GM12878 (cell line): ENCODE measurements at regions not wholly inside any gene's neighbourhood (a gene's known extent, or its start where the extent isn't known, plus 50 kb on each side); places are given as distances from the start of the nearest gene placed in this dataset.

ENCODE experiments used
- ATAC-seq: fragments of 200-7000 bp; cut with Tn5 transposase; 3 replicates; pipeline ENCODE4 v1.9.1; 2020; ENCODE audit warnings: mild to moderate bottlenecking, moderate library complexity
- BruUV-seq: library from RNA; stranded (reverse); fragments of 400-500 nt; replicated peaks from 2 replicates; lab custom pipeline; 2021; lab: Mats Ljungman, UMichigan
- CTCF ChIA-PET: fragments of 300-600 bp; sonication (Branson Sonifier 250); formaldehyde crosslinking; extraction: SDS; loops from one replicate; lab custom pipeline; 2021; ENCODE audit warnings: inconsistent platforms; lab: Yijun Ruan, JAX
- POLR2A ChIA-PET: fragments of 350-600 bp; formaldehyde crosslinking; extraction: SDS; loops from one replicate; lab custom pipeline; 2021; ENCODE audit warnings: inconsistent platforms; lab: Charles Lee
- RAD21 ChIA-PET: fragments of 300-600 bp; sonication (Branson Sonifier 250); formaldehyde crosslinking; loops from one replicate; lab custom pipeline; 2023; ENCODE audit warnings: antibody characterized with exemption; ENCODE audit not compliant: unreplicated experiment; lab: Charles Lee
- SMC1A ChIA-PET: fragments of 300-600 bp; sonication (Branson Sonifier 250); formaldehyde crosslinking; loops from one replicate; lab custom pipeline; 2023; ENCODE audit not compliant: unreplicated experiment, uncharacterized antibody; lab: Charles Lee
- DNase-seq: peaks from one replicate; pipeline ENCODE4 v3.0.0-alpha.2; 2011; ENCODE audit warnings: low read depth, low spot score
- FAIRE-seq: peaks from 3 replicates; lab custom pipeline; 2011; peaks lifted over from hg19 to GRCh38; lab: Jason Lieb, UNC
- H2AFZ ChIP-seq: 2 replicates; pipeline ENCODE4 v1.6.0; 2011; ENCODE audit warnings: low read depth, low read length, control low read depth; ENCODE audit not compliant: control insufficient read depth
- H3K27ac ChIP-seq: 2 replicates; pipeline ENCODE4 v1.5.1; 2011; ENCODE audit warnings: control low read depth; ENCODE audit not compliant: control insufficient read depth, insufficient read depth
- H3K27me3 ChIP-seq, 2 experiments: replicated peaks in 1 of 2; 2 replicates each; pipeline versions ENCODE4 v1.6.0 to v1.6.1; 2011; ENCODE audit warnings: low read length in 1 of 2; ENCODE audit not compliant: control insufficient read depth in 2 of 2, insufficient read depth in 2 of 2
- H3K36me3 ChIP-seq, 2 experiments: 2 replicates each; pipeline ENCODE4 v1.5.1; 2011; ENCODE audit warnings: low read length in 1 of 2; ENCODE audit not compliant: control insufficient read depth in 2 of 2, insufficient read depth in 2 of 2
- H3K4me1 ChIP-seq: 2 replicates; pipeline ENCODE4 v1.6.1; 2011; ENCODE audit warnings: mild to moderate bottlenecking, low read length, moderate library complexity, mixed read lengths; ENCODE audit not compliant: control insufficient read depth, insufficient read depth
- H3K4me2 ChIP-seq: 2 replicates; pipeline ENCODE4 v1.6.0; 2011; ENCODE audit warnings: control low read depth; ENCODE audit not compliant: control insufficient read depth, insufficient read depth
- H3K4me3 ChIP-seq: fragments of 200-600 bp; sonication (generic); 2 replicates; pipeline ENCODE4 v1.5.1; 2016
- H3K79me2 ChIP-seq: 2 replicates; pipeline ENCODE4 v1.6.0; 2011; ENCODE audit warnings: low read length; ENCODE audit not compliant: control insufficient read depth, insufficient read depth
- H3K9ac ChIP-seq: 2 replicates; pipeline ENCODE4 v1.8.0; 2011; ENCODE audit warnings: low read length, control low read depth, mixed read lengths; ENCODE audit not compliant: control insufficient read depth, insufficient read depth
- H3K9me3 ChIP-seq: replicated peaks from 3 replicates; pipeline ENCODE4 v1.5.1; 2011; ENCODE audit warnings: mild to moderate bottlenecking, low read length; ENCODE audit not compliant: control insufficient read depth, insufficient read depth
- H4K20me1 ChIP-seq: 2 replicates; pipeline ENCODE4 v1.6.0; 2011; ENCODE audit not compliant: control insufficient read depth, insufficient read depth
- ATF7 ChIP-seq: fragments of 450-650 bp; IDR thresholded peaks from 2 replicates; pipeline ENCODE4 v1.6.1; 2016; ENCODE audit warnings: low read depth, mild to moderate bottlenecking
- CBFB ChIP-seq: IDR thresholded peaks from 2 replicates; pipeline ENCODE4 v1.6.1; 2016; ENCODE audit warnings: antibody characterized with exemption, low read depth
- EGR1 ChIP-seq, 2 experiments: IDR thresholded peaks; 1 replicate in 1 of 2; 2 replicates in 1 of 2; pipeline ENCODE4 v1.6.1; 2011 to 2012; ENCODE audit warnings: low read depth in 2 of 2, low read length in 2 of 2, borderline replicate concordance in 1 of 2, mild to moderate bottlenecking in 1 of 2, moderate library complexity in 1 of 2
- FOS ChIP-seq: IDR thresholded peaks from 3 replicates; pipeline ENCODE4 v1.6.1; 2011; ENCODE audit warnings: borderline replicate concordance; ENCODE audit not compliant: insufficient read length; ENCODE audit errors: extremely low read depth
- GATAD2B ChIP-seq: fragments of 450-650 bp; conservative IDR thresholded peaks from 2 replicates; pipeline ENCODE4 v1.6.1; 2017; ENCODE audit warnings: low read depth, mild to moderate bottlenecking, moderate library complexity
- HCFC1 ChIP-seq: fragments of 150-350 bp; IDR thresholded peaks from 2 replicates; pipeline ENCODE4 v1.6.1; 2014; ENCODE audit warnings: low read length
- JUNB ChIP-seq: IDR thresholded peaks from 2 replicates; pipeline ENCODE4 v1.6.1; 2016; ENCODE audit warnings: antibody characterized with exemption, mild to moderate bottlenecking
- NBN ChIP-seq: fragments of 450-650 bp; IDR thresholded peaks from 2 replicates; pipeline ENCODE4 v1.6.1; 2016
- NFYA ChIP-seq: IDR thresholded peaks from 2 replicates; pipeline ENCODE4 v1.6.1; 2011; ENCODE audit warnings: low read depth, mild to moderate bottlenecking, low read length, improper control_type of control experiment, borderline replicate concordance
- SREBF1 ChIP-seq: IDR thresholded peaks from 2 replicates; pipeline ENCODE4 v1.6.1; 2012; ENCODE audit warnings: mild to moderate bottlenecking, low read length
- WGBS: methylation state at CpG from one replicate; pipeline ENCODE4 v1.1.6; 2016; ENCODE audit warnings: low lambda C conversion rate; ENCODE audit not compliant: insufficient replicate concordance, insufficient coverage; ENCODE audit errors: missing lambda C conversion rate; 5-methylcytosine and 5-hydroxymethylcytosine counted together
- in situ Hi-C: fragments of 300-500 bp; cut with MboI; formaldehyde crosslinking; loops from 9 replicates; pipeline ENCODE4 v1.14.3; 2018; ENCODE audit warnings: mixed read lengths
- intact Hi-C: fragments of 100-400 bp; cut with micrococcal nuclease; formaldehyde crosslinking; loops from one replicate; pipeline ENCODE4 v1.14.2; 2022; ENCODE audit not compliant: unreplicated experiment
- TF ChIP-seq, protein P1 (sequence below): fragments of 450-650 bp; IDR thresholded peaks from 2 replicates; pipeline ENCODE4 v1.6.1; 2017; ENCODE audit warnings: mild to moderate bottlenecking, moderate library complexity
- TF ChIP-seq, protein P2 (sequence below): IDR thresholded peaks from 2 replicates; pipeline ENCODE4 v1.6.1; 2012; ENCODE audit warnings: low read depth, low read length, improper control_type of control experiment
- TF ChIP-seq, protein P3 (sequence below): fragments of 450-650 bp; IDR thresholded peaks from 2 replicates; pipeline ENCODE4 v1.6.1; 2017; ENCODE audit warnings: borderline replicate concordance

DNA sequence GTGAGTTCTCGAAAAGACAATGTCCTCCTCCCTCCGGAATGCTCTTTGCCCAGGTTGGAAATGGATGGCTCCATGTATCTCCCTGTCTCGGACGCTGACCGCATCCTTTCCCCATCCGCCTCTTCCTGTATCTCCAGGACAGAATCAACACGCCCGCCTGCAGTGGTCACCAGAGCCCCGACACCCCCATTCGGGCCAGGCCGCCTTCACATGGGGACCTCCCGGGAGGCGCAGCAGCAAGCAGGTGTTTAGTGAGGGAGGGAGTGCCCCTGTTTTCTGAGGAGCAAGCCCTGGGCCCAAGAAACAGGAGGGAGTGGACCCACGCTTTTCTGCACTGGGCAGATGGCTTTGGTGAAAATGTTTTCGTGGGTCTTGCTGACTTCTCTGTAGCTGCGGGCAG lies 83.5 kb upstream of the TTC34 start:
- Histone ChIP-seq H2AFZ (no peak overlapping the region), H3K36me3 (no peaks in the 10 kb centered on the region), H3K4me1 (no peaks in the 10 kb centered on the region), H3K27me3 (no peaks in the 10 kb centered on the region), H3K4me2 (no peak overlapping the region), H3K4me3 (no peak overlapping the region), H3K9ac (no peak overlapping the region), H3K9me3 (no peaks in the 10 kb centered on the region; the same call in 2 of the 3 replicates), H3K79me2 (no peaks in the 10 kb centered on the region), H4K20me1 (no peaks in the 10 kb centered on the region), H3K27ac (no peak overlapping the region)
- WGBS: 53% methylated on average over 16 of the region's 16 CpGs
- no peak for TF ChIP-seq CBFB
- no peak for TF ChIP-seq HCFC1
- BruUV-seq: no TSS peak
- ChIA-PET POLR2A (no interaction called here), RAD21 (no interaction called here), SMC1A (no interaction called here), CTCF (no interaction called here)
- no peak for ATAC-seq
- DNase-seq: no peak
- in situ Hi-C loops (no loop called here), intact Hi-C loops (no loop called here)
- no peak for FAIRE-seq

DNA sequence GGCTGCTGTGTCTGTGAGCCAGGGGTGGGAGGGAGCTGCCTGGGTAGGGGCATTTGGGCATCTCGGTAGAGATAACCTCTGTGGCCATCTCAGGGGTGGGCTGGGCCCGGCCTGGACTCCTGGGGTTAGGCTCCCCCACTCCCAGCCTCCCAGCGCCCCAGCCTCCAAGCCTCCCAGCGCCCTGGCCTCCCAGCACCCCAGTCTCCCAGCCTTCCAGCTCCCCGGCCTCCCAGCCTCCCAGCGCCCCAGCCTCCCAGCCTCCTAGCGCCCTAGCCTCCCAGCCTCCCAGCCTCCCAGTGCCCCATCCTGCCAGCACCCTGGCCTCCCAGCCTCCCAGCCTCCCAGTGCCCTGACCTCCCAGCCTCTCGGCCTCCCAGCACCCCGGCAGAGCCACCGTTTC lies 85.1 kb upstream of the TTC34 start:
- no peak for ATAC-seq
- Histone ChIP-seq H3K27ac (no peak overlapping the region), H4K20me1 (no peaks in the 10 kb centered on the region), H3K79me2 (no peaks in the 10 kb centered on the region), H3K9ac (no peak overlapping the region), H3K27me3 (no peaks in the 10 kb centered on the region), H3K9me3 (no peaks in the 10 kb centered on the region; the same call in 2 of the 3 replicates), H3K4me2 (no peak overlapping the region), H2AFZ (no peak overlapping the region), H3K4me1 (no peaks in the 10 kb centered on the region), H3K4me3 (no peak overlapping the region), H3K36me3 (no peaks in the 10 kb centered on the region)
- BruUV-seq: no TSS peak
- 19% methylated on average over 9 of the region's 10 CpGs for WGBS
- in situ Hi-C loops (no loop called here), intact Hi-C loops (no loop called here)
- no peak for FAIRE-seq
- DNase-seq: no peak
- RAD21 ChIA-PET: no interaction called here
- CTCF ChIA-PET: no interaction called here
- SMC1A ChIA-PET: no interaction called here
- POLR2A ChIA-PET: no interaction called here
- TF ChIP-seq GATAD2B: no peak
- TF ChIP-seq SREBF1: no peak
- TF ChIP-seq, protein P1, sequence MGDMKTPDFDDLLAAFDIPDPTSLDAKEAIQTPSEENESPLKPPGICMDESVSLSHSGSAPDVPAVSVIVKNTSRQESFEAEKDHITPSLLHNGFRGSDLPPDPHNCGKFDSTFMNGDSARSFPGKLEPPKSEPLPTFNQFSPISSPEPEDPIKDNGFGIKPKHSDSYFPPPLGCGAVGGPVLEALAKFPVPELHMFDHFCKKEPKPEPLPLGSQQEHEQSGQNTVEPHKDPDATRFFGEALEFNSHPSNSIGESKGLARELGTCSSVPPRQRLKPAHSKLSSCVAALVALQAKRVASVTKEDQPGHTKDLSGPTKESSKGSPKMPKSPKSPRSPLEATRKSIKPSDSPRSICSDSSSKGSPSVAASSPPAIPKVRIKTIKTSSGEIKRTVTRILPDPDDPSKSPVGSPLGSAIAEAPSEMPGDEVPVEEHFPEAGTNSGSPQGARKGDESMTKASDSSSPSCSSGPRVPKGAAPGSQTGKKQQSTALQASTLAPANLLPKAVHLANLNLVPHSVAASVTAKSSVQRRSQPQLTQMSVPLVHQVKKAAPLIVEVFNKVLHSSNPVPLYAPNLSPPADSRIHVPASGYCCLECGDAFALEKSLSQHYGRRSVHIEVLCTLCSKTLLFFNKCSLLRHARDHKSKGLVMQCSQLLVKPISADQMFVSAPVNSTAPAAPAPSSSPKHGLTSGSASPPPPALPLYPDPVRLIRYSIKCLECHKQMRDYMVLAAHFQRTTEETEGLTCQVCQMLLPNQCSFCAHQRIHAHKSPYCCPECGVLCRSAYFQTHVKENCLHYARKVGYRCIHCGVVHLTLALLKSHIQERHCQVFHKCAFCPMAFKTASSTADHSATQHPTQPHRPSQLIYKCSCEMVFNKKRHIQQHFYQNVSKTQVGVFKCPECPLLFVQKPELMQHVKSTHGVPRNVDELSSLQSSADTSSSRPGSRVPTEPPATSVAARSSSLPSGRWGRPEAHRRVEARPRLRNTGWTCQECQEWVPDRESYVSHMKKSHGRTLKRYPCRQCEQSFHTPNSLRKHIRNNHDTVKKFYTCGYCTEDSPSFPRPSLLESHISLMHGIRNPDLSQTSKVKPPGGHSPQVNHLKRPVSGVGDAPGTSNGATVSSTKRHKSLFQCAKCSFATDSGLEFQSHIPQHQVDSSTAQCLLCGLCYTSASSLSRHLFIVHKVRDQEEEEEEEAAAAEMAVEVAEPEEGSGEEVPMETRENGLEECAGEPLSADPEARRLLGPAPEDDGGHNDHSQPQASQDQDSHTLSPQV: no peak
- no peak for TF ChIP-seq NFYA
- TF ChIP-seq, protein P2, sequence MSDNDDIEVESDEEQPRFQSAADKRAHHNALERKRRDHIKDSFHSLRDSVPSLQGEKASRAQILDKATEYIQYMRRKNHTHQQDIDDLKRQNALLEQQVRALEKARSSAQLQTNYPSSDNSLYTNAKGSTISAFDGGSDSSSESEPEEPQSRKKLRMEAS: no peak
- TF ChIP-seq JUNB: no peak
- TF ChIP-seq, protein P3, sequence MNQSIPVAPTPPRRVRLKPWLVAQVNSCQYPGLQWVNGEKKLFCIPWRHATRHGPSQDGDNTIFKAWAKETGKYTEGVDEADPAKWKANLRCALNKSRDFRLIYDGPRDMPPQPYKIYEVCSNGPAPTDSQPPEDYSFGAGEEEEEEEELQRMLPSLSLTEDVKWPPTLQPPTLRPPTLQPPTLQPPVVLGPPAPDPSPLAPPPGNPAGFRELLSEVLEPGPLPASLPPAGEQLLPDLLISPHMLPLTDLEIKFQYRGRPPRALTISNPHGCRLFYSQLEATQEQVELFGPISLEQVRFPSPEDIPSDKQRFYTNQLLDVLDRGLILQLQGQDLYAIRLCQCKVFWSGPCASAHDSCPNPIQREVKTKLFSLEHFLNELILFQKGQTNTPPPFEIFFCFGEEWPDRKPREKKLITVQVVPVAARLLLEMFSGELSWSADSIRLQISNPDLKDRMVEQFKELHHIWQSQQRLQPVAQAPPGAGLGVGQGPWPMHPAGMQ: no peak
- TF ChIP-seq FOS: no peak
- TF ChIP-seq EGR1 (IDR thresholded peaks at IDR 0.05; ENCODE audit: borderline replicate concordance in 1 of 2, low read depth in 2 of 2, low read length in 2 of 2): no peak
- no peak for TF ChIP-seq NBN
- TF ChIP-seq ATF7: no peak
